Kidney epithelial cell (primary cell): ENCODE measurements at regions not wholly inside any gene's neighbourhood (a gene's known extent, or its start where the extent isn't known, plus 50 kb on each side); places are given as distances from the start of the nearest gene placed in this dataset.
"Not testable (repeated sequence)": the region's sequence is repeated elsewhere in the genome, so short reads cannot be mapped to it uniquely, and the experiment has no call there.

Source experiments
- DNase-seq: peaks from one replicate; pipeline ENCODE4 v3.0.0-alpha.2; 2010; ENCODE audit warnings: low read depth
- H3K27me3 ChIP-seq: 2 replicates; pipeline ENCODE4 v1.6.0; 2011; ENCODE audit warnings: low read length; ENCODE audit not compliant: control insufficient read depth, insufficient read depth
- H3K36me3 ChIP-seq: 2 replicates; pipeline ENCODE4 v1.5.1; 2011; ENCODE audit warnings: low read length; ENCODE audit not compliant: control insufficient read depth, insufficient read depth
- H3K4me3 ChIP-seq: 2 replicates; pipeline ENCODE4 v1.5.1; 2011; ENCODE audit warnings: low read depth, mild to moderate bottlenecking, control low read depth, low read length
- TF ChIP-seq, protein P1 (sequence below): IDR thresholded peaks from 2 replicates; pipeline ENCODE4 v1.5.1; 2011; ENCODE audit warnings: mild to moderate bottlenecking, moderate library complexity, low read length, control low read depth, inconsistent platforms; ENCODE audit not compliant: insufficient read depth, poor library complexity, severe bottlenecking

DNA sequence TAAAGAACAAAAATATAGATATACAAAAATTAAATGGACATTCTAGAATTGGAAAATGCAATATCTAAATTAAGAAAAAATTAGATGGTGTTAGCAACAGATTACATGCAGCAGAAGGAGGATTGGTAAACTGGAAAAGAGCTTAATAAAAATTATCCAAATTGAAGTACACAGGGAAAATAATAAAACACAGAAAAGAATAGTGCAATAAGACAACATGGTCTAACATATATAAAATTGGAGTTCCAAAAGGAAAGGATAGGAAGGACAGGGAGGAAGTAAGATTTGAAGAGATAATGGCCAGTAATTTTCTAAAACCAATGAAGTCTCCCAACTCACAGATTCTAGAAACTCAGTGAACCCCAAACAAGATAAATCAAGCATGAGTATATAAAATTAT, 194.5 kb downstream of the TBX18 start:
- no peak overlapping the region for H3K4me3 ChIP-seq
- no peak for DNase-seq
- no peaks in the 10 kb centered on the region for H3K36me3 ChIP-seq
- TF ChIP-seq, protein P1, sequence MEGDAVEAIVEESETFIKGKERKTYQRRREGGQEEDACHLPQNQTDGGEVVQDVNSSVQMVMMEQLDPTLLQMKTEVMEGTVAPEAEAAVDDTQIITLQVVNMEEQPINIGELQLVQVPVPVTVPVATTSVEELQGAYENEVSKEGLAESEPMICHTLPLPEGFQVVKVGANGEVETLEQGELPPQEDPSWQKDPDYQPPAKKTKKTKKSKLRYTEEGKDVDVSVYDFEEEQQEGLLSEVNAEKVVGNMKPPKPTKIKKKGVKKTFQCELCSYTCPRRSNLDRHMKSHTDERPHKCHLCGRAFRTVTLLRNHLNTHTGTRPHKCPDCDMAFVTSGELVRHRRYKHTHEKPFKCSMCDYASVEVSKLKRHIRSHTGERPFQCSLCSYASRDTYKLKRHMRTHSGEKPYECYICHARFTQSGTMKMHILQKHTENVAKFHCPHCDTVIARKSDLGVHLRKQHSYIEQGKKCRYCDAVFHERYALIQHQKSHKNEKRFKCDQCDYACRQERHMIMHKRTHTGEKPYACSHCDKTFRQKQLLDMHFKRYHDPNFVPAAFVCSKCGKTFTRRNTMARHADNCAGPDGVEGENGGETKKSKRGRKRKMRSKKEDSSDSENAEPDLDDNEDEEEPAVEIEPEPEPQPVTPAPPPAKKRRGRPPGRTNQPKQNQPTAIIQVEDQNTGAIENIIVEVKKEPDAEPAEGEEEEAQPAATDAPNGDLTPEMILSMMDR: no peak
- H3K27me3 ChIP-seq: no peaks in the 10 kb centered on the region

- H3K4me3 ChIP-seq: no peak overlapping the region
- no peak for DNase-seq
- TF ChIP-seq, protein P1: peak; percentile 34
- no peaks in the 10 kb centered on the region for H3K27me3 ChIP-seq
- H3K36me3 ChIP-seq: no peaks in the 10 kb centered on the region
These were observed 195.4 kb downstream of the TBX18 start for GRCh38 chr6:84568971-84569370.

DNA sequence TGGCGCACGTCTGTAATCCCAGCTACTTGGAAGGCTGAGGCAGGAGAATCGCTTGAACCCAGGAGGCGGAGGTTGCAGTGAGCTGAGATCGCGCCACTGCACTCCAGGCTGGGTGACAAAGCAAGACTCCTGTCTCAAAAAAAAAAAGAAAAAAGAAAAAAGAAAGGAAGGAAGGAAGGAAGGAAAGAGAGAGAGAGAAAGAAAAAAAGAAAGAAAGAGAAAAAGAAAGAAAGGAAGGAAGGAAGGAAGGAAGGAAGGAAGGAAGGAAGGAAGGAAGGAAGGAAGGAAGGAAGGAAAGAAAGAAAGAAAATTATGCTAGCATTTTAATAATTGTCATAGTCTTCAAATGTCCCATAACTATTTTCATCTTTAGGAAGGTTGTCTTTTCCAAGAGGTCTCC, 198.7 kb downstream of the TBX18 start:
- not testable (repeated sequence) for H3K27me3 ChIP-seq, H3K4me3 ChIP-seq, DNase-seq, H3K36me3 ChIP-seq

DNA sequence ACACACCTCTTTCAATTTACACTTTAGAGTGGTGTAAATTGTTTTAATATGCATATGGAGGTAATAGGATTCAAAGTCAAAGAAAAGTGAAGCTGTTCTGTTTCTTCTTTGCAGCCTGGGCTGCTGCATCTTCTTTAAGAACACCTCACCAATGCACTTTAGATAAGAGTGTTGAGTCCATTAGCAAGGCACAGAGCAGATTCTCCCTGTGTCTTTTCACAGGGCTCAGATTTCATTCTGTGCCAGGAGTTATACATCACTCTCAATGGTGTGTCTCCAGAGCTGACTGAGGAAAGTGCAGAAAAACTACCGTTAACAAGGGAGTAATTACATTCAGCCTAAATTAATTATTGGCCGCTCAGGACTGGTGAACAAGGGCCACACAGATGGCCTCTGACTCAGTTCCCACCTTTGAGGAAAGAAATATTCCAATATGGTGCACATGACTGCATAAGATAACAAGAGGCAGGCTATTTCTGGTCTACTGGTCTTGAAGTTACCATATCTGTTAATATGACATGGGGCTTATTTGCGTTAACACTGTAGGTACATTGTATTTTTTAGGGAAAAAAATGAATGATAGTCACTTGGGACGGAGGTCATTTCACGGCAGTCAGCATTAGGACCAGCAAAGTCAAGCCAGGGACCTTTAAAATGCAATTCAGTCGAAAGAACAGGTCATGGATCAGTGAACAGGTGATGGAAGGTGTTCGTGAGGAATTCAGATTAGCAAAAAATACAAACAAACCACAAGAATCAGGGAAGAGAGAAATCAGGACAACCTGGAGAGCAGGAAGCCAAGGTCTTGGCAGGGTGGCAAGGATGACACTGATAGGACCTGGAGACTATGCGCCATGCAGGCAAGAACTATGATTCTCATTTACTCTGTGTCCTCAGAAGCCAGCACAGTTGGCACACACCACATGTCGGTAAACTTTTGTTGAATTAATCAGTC, 203.7 kb downstream of the TBX18 start:
- Histone ChIP-seq H3K36me3 (no peaks in the 10 kb centered on the region), H3K27me3 (no peaks in the 10 kb centered on the region), H3K4me3 (no peak overlapping the region)
- TF ChIP-seq, protein P1: no peak
- DNase-seq: no peak

GRCh38 chr6:84556541-84557335, 207.7 kb downstream of the TBX18 start:
- TF ChIP-seq, protein P1: no peak
- H3K27me3 ChIP-seq: no peaks in the 10 kb centered on the region
- no peaks in the 10 kb centered on the region for H3K36me3 ChIP-seq
- H3K4me3 ChIP-seq: no peak overlapping the region
- no peak for DNase-seq

- Histone ChIP-seq H3K36me3 (no peaks in the 10 kb centered on the region), H3K4me3 (no peak overlapping the region), H3K27me3 (no peaks in the 10 kb centered on the region)
- TF ChIP-seq, protein P1: no peak
- no peak for DNase-seq
These were observed 209.7 kb downstream of the TBX18 start for GRCh38 chr6:84554706-84555105.
